ENCODE measurements at regions not wholly inside any gene's neighbourhood (a gene's known extent, or its start where the extent isn't known, plus 50 kb on each side); places are given as distances from the start of the nearest gene placed in this dataset.

- no peaks in the 10 kb centered on the region for H3K36me3 Mint-ChIP-seq
- H3K4me1 Mint-ChIP-seq, result peaks cover 43 to 59% of the 10 kb centered on the region in 2 donors
- H3K9me3 Mint-ChIP-seq, result no peaks in the 10 kb centered on the region
- TF ChIP-seq, protein P1, sequence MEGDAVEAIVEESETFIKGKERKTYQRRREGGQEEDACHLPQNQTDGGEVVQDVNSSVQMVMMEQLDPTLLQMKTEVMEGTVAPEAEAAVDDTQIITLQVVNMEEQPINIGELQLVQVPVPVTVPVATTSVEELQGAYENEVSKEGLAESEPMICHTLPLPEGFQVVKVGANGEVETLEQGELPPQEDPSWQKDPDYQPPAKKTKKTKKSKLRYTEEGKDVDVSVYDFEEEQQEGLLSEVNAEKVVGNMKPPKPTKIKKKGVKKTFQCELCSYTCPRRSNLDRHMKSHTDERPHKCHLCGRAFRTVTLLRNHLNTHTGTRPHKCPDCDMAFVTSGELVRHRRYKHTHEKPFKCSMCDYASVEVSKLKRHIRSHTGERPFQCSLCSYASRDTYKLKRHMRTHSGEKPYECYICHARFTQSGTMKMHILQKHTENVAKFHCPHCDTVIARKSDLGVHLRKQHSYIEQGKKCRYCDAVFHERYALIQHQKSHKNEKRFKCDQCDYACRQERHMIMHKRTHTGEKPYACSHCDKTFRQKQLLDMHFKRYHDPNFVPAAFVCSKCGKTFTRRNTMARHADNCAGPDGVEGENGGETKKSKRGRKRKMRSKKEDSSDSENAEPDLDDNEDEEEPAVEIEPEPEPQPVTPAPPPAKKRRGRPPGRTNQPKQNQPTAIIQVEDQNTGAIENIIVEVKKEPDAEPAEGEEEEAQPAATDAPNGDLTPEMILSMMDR (IDR thresholded peaks at IDR 0.05), result no peak
- Histone ChIP-seq H3K4me3 (ENCODE audit: low read length) (no peak overlapping the region), H3K27ac (ENCODE audit: low read length) (no peak overlapping the region), H3K27me3 (ENCODE audit: control insufficient read depth, insufficient read depth, low read length) (no peaks in the 10 kb centered on the region), H3K36me3 (ENCODE audit: control insufficient read depth, insufficient read depth, low read length) (no peaks in the 10 kb centered on the region), H3K4me1 (ENCODE audit: control insufficient read depth, insufficient read depth, low read length) (peaks cover 23% of the 10 kb centered on the region), H3K9me3 (ENCODE audit: control insufficient read depth, insufficient read depth, low read length) (no peaks in the 10 kb centered on the region)
- peak overlapping the region; percentile 47 to 70 for H3K27ac Mint-ChIP-seq
- H3K4me3 Mint-ChIP-seq, result no peak overlapping the region
- intact Hi-C loops (cut with micrococcal nuclease), result no loop called here
- WGBS (ENCODE audit: insufficient coverage), result 93% methylated on average over 7 of the region's 7 CpGs
- no peak for DNase-seq
- no peak for ATAC-seq
- no peaks in the 10 kb centered on the region for H3K27me3 Mint-ChIP-seq (ENCODE audit: low read depth in 2 of 2)
Observed at GRCh38 chr12:123045678-123046077, 65.2 kb downstream of the ARL6IP4 start.

DNA sequence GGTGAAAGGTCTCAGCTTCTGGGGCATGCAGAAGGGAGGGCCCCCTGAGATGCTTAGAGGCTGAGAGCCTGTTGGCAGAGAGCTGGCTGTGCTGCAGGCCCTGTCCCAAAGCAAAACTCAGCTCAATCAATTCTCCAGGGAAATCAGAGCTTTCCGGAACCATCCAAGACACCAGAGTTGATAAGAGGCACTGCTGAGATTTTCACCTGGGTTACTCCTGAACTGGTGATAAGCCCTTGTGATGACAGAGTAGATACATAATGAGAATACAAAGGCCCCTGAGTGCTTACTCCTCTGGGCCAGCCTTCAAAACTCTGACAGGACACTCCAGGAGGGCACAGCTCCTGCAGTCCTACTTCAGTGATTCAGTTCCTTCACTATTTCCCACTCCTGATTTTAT lies 63.9 kb downstream of the ARL6IP4 start:
- Mint-ChIP-seq H3K27me3 (ENCODE audit: low read depth in 2 of 2) (no peaks in the 10 kb centered on the region), H3K27ac (peak overlapping the region; percentile 47 to 70), H3K4me1 (peaks cover 43 to 49% of the 10 kb centered on the region in 2 donors), H3K9me3 (no peaks in the 10 kb centered on the region), H3K36me3 (no peaks in the 10 kb centered on the region), H3K4me3 (no peak overlapping the region)
- Histone ChIP-seq H3K4me1 (ENCODE audit: control insufficient read depth, insufficient read depth, low read length) (peaks cover 23% of the 10 kb centered on the region), H3K36me3 (ENCODE audit: control insufficient read depth, insufficient read depth, low read length) (no peaks in the 10 kb centered on the region), H3K27me3 (ENCODE audit: control insufficient read depth, insufficient read depth, low read length) (no peaks in the 10 kb centered on the region), H3K9me3 (ENCODE audit: control insufficient read depth, insufficient read depth, low read length) (no peaks in the 10 kb centered on the region), H3K4me3 (ENCODE audit: low read length) (no peak overlapping the region), H3K27ac (ENCODE audit: low read length) (peak overlapping the region; percentile 28)
- TF ChIP-seq, protein P1 (IDR thresholded peaks at IDR 0.05), result no peak
- DNase-seq, result no peak
- no CpG with 5 or more reads among the region's 1 CpG for WGBS (ENCODE audit: insufficient coverage)
- ATAC-seq, result no peak
- intact Hi-C loops (cut with micrococcal nuclease), result loop anchor here (5.0 kb wide), 1 partner anchor 193 kb away; no protein-coding TSS in a partner anchor

DNA sequence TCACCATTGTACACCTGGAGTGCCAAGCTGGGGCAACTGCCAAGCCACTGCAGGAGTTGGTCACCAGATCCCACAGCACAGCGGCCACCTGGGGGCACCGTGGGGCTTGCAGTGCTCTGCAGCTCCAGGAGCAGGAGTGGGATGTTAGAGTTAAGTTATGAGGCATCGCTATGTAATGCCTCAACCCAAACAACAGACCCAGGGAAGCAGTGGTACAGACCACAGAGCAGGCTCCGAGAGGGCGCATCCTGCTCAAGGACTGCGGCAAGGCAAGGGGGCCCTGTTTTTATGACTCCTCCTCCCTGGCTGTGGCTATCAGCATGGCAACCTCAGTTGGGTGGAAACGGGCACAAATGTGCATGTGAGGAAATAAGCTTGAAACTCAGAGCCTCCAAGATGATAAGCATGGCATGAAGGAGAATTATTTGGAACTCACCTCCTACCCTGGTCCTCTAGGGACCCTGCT lies 63.1 kb downstream of the ARL6IP4 start:
- H3K27ac ChIP-seq (ENCODE audit: low read length), result peak overlapping the region; percentile 28
- H3K9me3 ChIP-seq (ENCODE audit: control insufficient read depth, insufficient read depth, low read length), result no peaks in the 10 kb centered on the region
- H3K4me1 Mint-ChIP-seq, result peaks cover 43 to 45% of the 10 kb centered on the region in 2 donors
- DNase-seq (peak; percentile 55 to 77), ATAC-seq (peak; percentile 84 to 91 (median 87))
- peak overlapping the region; percentile 47 to 70 for H3K27ac Mint-ChIP-seq
- 1% methylated on average over 7 of the region's 7 CpGs for WGBS (ENCODE audit: insufficient coverage)
- TF ChIP-seq, protein P1 (IDR thresholded peaks at IDR 0.05), result peak; percentile 53
- intact Hi-C loops (cut with micrococcal nuclease), result loop anchor here (1.0 to 5.0 kb wide), 2 partner anchors 32 to 194 kb away; no protein-coding TSS in a partner anchor
- H3K9me3 Mint-ChIP-seq, result no peaks in the 10 kb centered on the region
- peak overlapping the region; percentile 42 for H3K4me3 Mint-ChIP-seq
- no peak overlapping the region for H3K4me3 ChIP-seq (ENCODE audit: low read length)
- no peaks in the 10 kb centered on the region for H3K27me3 Mint-ChIP-seq (ENCODE audit: low read depth in 2 of 2)
- no peaks in the 10 kb centered on the region for H3K27me3 ChIP-seq (ENCODE audit: control insufficient read depth, insufficient read depth, low read length)
- H3K4me1 ChIP-seq (ENCODE audit: control insufficient read depth, insufficient read depth, low read length), result peaks cover 23% of the 10 kb centered on the region
- H3K36me3 ChIP-seq (ENCODE audit: control insufficient read depth, insufficient read depth, low read length), result no peaks in the 10 kb centered on the region
- no peaks in the 10 kb centered on the region for H3K36me3 Mint-ChIP-seq

- H3K4me1 Mint-ChIP-seq, result peaks cover 38 to 45% of the 10 kb centered on the region in 2 donors
- DNase-seq (no peak), ATAC-seq (no peak)
- peaks cover 23% of the 10 kb centered on the region for H3K4me1 ChIP-seq (ENCODE audit: control insufficient read depth, insufficient read depth, low read length)
- no peaks in the 10 kb centered on the region for H3K9me3 Mint-ChIP-seq
- no peaks in the 10 kb centered on the region for H3K36me3 Mint-ChIP-seq
- H3K4me3 Mint-ChIP-seq, result peak overlapping the region; percentile 42
- no peaks in the 10 kb centered on the region for H3K9me3 ChIP-seq (ENCODE audit: control insufficient read depth, insufficient read depth, low read length)
- H3K27me3 ChIP-seq (ENCODE audit: control insufficient read depth, insufficient read depth, low read length), result no peaks in the 10 kb centered on the region
- H3K27ac Mint-ChIP-seq, result peak overlapping the region; percentile 47 to 70
- no peaks in the 10 kb centered on the region for H3K27me3 Mint-ChIP-seq (ENCODE audit: low read depth in 2 of 2)
- intact Hi-C loops (cut with micrococcal nuclease), result loop anchor here (1.0 to 5.0 kb wide), 2 partner anchors 32 to 194 kb away; no protein-coding TSS in a partner anchor
- no peak overlapping the region for H3K4me3 ChIP-seq (ENCODE audit: low read length)
- WGBS (ENCODE audit: insufficient coverage), result 97% methylated on average over 2 of the region's 2 CpGs
- no peaks in the 10 kb centered on the region for H3K36me3 ChIP-seq (ENCODE audit: control insufficient read depth, insufficient read depth, low read length)
- TF ChIP-seq, protein P1 (IDR thresholded peaks at IDR 0.05), result no peak
- H3K27ac ChIP-seq (ENCODE audit: low read length), result no peak overlapping the region
Observed at GRCh38 chr12:123042833-123043232, 62.4 kb downstream of the ARL6IP4 start.

Data from natural killer cell (primary cell).